ENCODE measurements at regions not wholly inside any gene's neighbourhood (a gene's known extent, or its start where the extent isn't known, plus 50 kb on each side); places are given as distances from the start of the nearest gene placed in this dataset.

DNA sequence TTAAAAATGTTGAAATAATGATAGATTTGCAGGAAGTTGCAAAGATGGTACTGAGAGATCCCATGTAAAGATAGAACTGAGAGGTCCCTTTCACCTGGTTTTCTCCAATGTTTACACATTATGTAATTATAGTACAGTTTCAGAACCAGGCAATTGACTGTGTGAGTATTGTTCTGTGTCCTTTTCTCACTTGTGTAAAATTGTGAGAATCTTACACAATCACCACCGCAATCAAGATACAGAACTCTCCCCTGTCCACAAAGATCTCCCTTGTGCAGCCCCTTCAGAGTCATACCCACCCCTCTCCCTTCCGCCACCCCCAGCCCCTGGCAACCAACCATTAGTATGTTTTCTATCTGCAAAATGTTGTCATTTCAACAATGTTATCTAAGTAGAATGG, 119.8 kb upstream of the NAV2 start:
- TF ChIP-seq TCF7 (IDR thresholded peaks at IDR 0.05; ENCODE audit: borderline replicate concordance) (no peak), SREBF2 (IDR thresholded peaks at IDR 0.05; ENCODE audit: low read length) (no peak), NFYA (IDR thresholded peaks at IDR 0.05; ENCODE audit: borderline replicate concordance, low read depth, low read length) (no peak), EED (IDR thresholded peaks at IDR 0.05; ENCODE audit: low read depth) (no peak), ZNF274 (IDR thresholded peaks at IDR 0.05; ENCODE audit: insufficient read depth, insufficient read length) (no peak), CBX3 (IDR thresholded peaks at IDR 0.05; ENCODE audit: borderline replicate concordance, low read depth) (no peak), POLR2AphosphoS2 (IDR thresholded peaks at IDR 0.05; ENCODE audit: low read depth, low read length) (no peak)
- TF ChIP-seq, protein P1, sequence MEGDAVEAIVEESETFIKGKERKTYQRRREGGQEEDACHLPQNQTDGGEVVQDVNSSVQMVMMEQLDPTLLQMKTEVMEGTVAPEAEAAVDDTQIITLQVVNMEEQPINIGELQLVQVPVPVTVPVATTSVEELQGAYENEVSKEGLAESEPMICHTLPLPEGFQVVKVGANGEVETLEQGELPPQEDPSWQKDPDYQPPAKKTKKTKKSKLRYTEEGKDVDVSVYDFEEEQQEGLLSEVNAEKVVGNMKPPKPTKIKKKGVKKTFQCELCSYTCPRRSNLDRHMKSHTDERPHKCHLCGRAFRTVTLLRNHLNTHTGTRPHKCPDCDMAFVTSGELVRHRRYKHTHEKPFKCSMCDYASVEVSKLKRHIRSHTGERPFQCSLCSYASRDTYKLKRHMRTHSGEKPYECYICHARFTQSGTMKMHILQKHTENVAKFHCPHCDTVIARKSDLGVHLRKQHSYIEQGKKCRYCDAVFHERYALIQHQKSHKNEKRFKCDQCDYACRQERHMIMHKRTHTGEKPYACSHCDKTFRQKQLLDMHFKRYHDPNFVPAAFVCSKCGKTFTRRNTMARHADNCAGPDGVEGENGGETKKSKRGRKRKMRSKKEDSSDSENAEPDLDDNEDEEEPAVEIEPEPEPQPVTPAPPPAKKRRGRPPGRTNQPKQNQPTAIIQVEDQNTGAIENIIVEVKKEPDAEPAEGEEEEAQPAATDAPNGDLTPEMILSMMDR (IDR thresholded peaks at IDR 0.05 in 2 of 3, conservative IDR thresholded peaks at IDR 0.05 in 1 of 3; ENCODE audit: control insufficient read depth in 2 of 3, extremely low read depth in 1 of 3, insufficient read depth in 1 of 3, low read depth in 3 of 3, low read length in 3 of 3): no peak
- TF ChIP-seq, protein P2, sequence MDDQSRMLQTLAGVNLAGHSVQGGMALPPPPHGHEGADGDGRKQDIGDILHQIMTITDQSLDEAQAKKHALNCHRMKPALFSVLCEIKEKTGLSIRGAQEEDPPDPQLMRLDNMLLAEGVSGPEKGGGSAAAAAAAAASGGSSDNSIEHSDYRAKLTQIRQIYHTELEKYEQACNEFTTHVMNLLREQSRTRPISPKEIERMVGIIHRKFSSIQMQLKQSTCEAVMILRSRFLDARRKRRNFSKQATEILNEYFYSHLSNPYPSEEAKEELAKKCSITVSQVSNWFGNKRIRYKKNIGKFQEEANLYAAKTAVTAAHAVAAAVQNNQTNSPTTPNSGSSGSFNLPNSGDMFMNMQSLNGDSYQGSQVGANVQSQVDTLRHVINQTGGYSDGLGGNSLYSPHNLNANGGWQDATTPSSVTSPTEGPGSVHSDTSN (IDR thresholded peaks at IDR 0.05; ENCODE audit: insufficient replicate concordance, low read depth, low read length): no peak

Data from GM12878 (cell line).